ENCODE measurements at regions not wholly inside any gene's neighbourhood (a gene's known extent, or its start where the extent isn't known, plus 50 kb on each side); places are given as distances from the start of the nearest gene placed in this dataset.

DNA sequence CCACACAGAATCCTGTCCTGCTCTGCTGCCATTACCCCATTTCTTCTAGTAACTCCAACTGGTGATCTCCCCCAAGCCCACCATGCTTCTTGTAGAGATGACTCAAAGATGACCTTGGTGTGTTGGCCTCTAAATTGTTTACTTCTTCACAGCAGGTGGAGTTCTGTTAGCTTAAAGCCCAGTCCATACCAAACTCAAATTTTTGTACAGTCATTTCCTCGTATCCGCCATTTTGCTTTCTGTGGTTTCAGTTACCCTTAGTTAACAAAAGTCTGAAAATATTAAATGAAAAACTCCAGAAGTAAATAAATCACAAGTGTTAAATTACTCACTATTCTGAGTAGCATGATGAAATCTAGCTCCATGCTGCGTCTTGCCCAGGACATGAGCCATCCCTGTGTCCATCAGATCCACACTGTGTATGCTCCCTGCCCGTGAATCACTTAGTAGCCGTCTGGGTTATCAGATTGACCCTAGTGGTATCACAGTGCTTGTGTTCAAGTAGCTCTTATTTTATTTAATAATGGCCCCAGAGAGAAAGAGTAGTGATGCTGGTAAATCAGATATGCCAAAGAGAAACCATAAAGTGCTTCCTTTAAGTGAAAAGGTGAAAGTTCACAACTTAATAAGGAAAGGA lies 133.3 kb upstream of the NOL4 start:
- TF ChIP-seq, protein P1, sequence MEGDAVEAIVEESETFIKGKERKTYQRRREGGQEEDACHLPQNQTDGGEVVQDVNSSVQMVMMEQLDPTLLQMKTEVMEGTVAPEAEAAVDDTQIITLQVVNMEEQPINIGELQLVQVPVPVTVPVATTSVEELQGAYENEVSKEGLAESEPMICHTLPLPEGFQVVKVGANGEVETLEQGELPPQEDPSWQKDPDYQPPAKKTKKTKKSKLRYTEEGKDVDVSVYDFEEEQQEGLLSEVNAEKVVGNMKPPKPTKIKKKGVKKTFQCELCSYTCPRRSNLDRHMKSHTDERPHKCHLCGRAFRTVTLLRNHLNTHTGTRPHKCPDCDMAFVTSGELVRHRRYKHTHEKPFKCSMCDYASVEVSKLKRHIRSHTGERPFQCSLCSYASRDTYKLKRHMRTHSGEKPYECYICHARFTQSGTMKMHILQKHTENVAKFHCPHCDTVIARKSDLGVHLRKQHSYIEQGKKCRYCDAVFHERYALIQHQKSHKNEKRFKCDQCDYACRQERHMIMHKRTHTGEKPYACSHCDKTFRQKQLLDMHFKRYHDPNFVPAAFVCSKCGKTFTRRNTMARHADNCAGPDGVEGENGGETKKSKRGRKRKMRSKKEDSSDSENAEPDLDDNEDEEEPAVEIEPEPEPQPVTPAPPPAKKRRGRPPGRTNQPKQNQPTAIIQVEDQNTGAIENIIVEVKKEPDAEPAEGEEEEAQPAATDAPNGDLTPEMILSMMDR (IDR thresholded peaks at IDR 0.05), result no peak
- no peak for TF ChIP-seq POLR2A (IDR thresholded peaks at IDR 0.05)
